Mucosa of rectum (tissue), 2 donors: ENCODE measurements at regions not wholly inside any gene's neighbourhood (a gene's known extent, or its start where the extent isn't known, plus 50 kb on each side); places are given as distances from the start of the nearest gene placed in this dataset.

Experiments
- H3K27ac ChIP-seq, 2 donors: one replicate each; pipeline ENCODE4 v1.7.0; 2013; ENCODE audit warnings: inconsistent platforms in 2 of 2, low read depth in 2 of 2, low read length in 2 of 2
- H3K27me3 ChIP-seq, 2 donors: one replicate each; pipeline ENCODE4 v1.7.0; 2013; ENCODE audit warnings: low read length in 2 of 2; ENCODE audit not compliant: control insufficient read depth in 2 of 2, insufficient read depth in 2 of 2
- H3K36me3 ChIP-seq, 2 donors: one replicate each; pipeline ENCODE4 v1.7.0; 2013; ENCODE audit warnings: low read length in 2 of 2; ENCODE audit not compliant: control insufficient read depth in 2 of 2, insufficient read depth in 2 of 2
- H3K4me1 ChIP-seq, 2 donors: one replicate each; pipeline ENCODE4 v1.7.0; 2013; ENCODE audit warnings: low read length in 2 of 2, mild to moderate bottlenecking in 1 of 2; ENCODE audit not compliant: control insufficient read depth in 2 of 2, insufficient read depth in 2 of 2
- H3K4me3 ChIP-seq, 2 donors: one replicate each; pipeline ENCODE4 v1.7.0; 2013; ENCODE audit warnings: low read length in 2 of 2
- H3K9ac ChIP-seq, 2 donors: one replicate each; pipeline ENCODE4 v1.7.0; 2013; ENCODE audit warnings: low read length in 2 of 2, low read depth in 1 of 2, mild to moderate bottlenecking in 1 of 2
- H3K9me3 ChIP-seq, 2 donors: one replicate each; pipeline ENCODE4 v1.7.0; 2013; ENCODE audit warnings: low read length in 2 of 2; ENCODE audit not compliant: control insufficient read depth in 2 of 2
- donor health status: healthy.
- donor health status: Normal muscosa, but diverticular disease.

DNA sequence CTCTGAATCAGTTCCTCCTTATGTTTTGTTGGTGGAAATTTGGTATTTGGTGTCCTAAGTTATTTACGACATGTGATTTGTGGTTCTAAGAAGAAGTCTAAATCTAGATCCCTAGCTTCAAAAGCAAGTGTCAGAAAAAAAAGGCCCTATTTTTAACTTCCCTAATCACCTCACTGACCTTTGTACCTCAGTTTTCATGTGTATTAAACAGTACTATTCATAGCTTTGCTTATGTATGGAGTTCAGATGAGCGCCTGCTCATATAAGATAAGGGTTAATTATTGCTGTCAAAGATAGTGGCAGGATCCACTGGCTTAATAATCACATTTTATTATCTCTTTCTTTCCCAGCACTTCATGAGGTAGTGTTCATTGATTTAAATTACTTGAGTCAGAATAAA lies 318.2 kb downstream of the PARP8 start:
- Histone ChIP-seq H3K27me3 (no peaks in the 10 kb centered on the region), H3K4me1 (no peaks in the 10 kb centered on the region), H3K9me3 (no peaks in the 10 kb centered on the region), H3K9ac (no peak overlapping the region), H3K36me3 (no peaks in the 10 kb centered on the region), H3K4me3 (no peak overlapping the region), H3K27ac (no peak overlapping the region)

DNA sequence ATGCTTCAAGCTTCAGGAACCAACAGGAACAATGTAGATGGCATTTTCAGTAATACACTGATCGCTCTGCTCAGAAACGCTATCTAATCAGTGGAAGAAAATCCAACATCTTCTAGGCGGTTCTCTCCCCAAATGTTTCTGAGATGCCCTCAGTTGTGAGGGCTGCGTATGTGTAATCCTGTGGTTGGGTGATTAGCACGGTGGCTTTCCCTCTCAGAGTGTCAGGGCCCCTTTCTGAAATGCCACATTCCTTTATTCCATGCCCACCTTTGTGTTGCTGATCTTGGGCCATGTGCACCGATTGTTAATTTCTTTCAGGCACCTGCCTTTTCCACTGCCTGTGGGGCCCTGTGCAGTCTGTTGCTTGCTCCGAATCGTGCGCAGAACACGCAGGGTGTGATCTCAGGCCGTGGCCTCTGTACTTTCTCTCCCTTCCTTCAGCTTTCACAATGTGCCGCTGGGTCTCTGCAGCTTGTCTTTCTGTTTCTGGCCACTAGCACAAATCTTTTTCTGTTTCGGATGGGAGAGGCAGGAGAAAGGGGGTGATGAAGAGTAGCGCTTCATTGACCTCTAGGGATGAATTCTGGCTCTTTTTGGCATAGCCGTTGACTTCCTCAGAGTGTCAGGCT lies 324.0 kb downstream of the PARP8 start:
- Histone ChIP-seq H3K9ac (no peak overlapping the region), H3K9me3 (no peaks in the 10 kb centered on the region), H3K36me3 (no peaks in the 10 kb centered on the region), H3K27ac (no peak overlapping the region), H3K4me1 (no peaks in the 10 kb centered on the region), H3K27me3 (no peaks in the 10 kb centered on the region), H3K4me3 (no peak overlapping the region)

DNA sequence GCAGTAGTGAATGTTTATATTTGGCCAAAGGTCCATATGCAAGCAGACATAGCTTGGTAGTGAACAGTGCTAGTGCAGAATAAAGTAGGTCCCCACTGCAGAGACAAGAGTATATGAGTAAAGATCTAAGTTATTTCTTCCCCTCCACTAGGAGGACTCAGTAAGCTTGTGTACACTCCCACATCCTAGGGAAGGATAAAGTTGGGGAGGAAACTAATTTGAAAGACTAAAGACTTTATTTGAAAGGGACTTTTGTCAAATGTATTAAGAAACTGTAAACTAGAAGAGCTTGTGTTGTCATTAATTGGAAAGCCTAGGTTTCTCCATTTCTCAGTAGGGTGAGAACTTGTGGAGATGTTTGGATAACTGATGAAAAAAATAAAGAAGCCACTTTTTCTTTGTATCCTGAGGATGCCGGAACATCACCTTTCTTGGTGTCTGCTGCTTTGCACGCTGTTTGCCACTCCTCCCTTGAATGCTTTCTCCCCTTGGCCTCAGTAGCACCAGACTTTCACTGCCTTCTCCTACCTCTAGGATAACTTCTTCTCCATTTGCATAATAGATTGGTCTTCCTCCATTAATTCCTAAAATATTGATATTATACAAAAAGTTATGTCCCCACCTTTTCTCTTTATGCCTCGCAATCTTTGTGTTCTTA lies 329.0 kb downstream of the PARP8 start:
- Histone ChIP-seq H3K9me3 (no peaks in the 10 kb centered on the region), H3K27ac (no peak overlapping the region), H3K27me3 (no peaks in the 10 kb centered on the region), H3K4me1 (no peaks in the 10 kb centered on the region), H3K36me3 (no peaks in the 10 kb centered on the region), H3K9ac (no peak overlapping the region), H3K4me3 (no peak overlapping the region)

DNA sequence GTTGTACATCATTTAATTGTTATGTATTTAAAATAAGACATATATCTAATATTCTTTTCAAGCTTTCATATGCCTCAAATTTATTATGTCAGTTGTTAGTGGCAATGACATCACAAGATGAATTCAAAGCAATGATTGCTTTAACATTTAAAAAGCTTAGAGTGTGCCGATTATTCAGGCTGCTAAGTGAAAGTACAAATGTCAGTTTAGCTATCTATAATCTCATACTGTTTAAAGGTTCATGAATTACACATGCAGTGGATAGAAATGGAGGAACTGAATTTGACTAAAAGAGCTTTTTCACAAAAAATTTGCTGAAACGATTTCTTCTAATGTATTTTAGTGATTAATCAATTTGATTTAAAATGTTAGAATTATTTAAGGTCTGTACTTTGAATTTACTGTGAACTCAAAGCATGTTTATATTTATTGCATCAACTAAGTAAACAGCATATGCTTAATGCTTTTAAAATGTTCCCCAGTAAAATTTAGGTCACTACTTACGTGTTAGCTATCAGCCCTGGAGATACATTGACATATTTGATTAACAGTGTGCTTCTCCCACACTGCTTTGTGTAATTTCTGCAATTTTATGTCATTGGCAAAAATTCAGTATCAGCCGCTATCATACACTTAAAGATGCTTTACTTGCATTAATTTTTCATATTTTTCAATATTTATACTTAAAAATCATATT lies 334.9 kb downstream of the PARP8 start:
- no peak overlapping the region for H3K4me3 ChIP-seq
- H3K9ac ChIP-seq = no peak overlapping the region
- no peaks in the 10 kb centered on the region for H3K36me3 ChIP-seq
- H3K27me3 ChIP-seq = no peaks in the 10 kb centered on the region
- H3K9me3 ChIP-seq = no peaks in the 10 kb centered on the region
- H3K4me1 ChIP-seq = no peaks in the 10 kb centered on the region
- no peak overlapping the region for H3K27ac ChIP-seq

DNA sequence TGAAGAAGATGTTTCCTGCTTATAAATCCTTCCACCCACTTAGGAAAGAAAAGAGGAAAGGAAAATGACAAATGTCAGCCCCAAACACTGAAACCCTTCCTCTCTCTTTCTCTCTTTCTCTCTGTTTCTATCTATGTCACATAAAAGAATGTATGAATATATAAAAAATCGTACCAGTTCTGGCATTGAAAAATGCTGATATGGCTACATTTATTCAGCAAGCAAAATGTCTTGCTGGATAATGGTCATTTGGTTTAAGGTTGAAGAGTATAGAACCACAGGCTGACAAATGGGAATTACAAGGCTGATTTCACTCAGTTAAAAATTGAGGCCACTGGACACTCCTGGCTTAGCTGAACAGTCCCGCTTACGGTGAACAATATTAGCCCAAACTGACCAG lies 335.9 kb downstream of the PARP8 start:
- H3K9me3 ChIP-seq = no peaks in the 10 kb centered on the region
- no peaks in the 10 kb centered on the region for H3K4me1 ChIP-seq
- H3K9ac ChIP-seq = no peak overlapping the region
- no peaks in the 10 kb centered on the region for H3K36me3 ChIP-seq
- H3K27me3 ChIP-seq = no peaks in the 10 kb centered on the region
- no peak overlapping the region for H3K4me3 ChIP-seq
- H3K27ac ChIP-seq = no peak overlapping the region

DNA sequence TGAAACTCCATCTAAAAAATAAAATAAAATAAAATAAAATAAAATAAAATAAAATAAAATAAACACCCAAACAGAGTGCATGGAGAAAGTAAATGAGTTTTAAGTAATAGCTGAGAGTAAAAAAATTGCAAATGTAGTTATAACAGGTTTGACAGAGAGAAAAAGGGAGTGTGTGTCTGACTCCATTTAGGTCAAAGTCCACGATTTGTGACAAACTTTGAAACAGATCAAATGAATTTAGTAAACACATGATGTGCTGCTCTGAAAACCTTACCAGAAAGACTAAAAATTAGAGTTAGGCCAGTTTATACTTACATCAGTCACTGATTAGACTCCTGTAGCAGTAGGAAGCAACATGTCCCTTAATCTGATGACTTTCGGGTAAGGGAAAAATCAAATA lies 346.6 kb downstream of the PARP8 start:
- Histone ChIP-seq H3K9ac (no peak overlapping the region), H3K9me3 (no peaks in the 10 kb centered on the region), H3K4me1 (no peaks in the 10 kb centered on the region), H3K36me3 (no peaks in the 10 kb centered on the region), H3K4me3 (no peak overlapping the region), H3K27ac (no peak overlapping the region), H3K27me3 (no peaks in the 10 kb centered on the region)

DNA sequence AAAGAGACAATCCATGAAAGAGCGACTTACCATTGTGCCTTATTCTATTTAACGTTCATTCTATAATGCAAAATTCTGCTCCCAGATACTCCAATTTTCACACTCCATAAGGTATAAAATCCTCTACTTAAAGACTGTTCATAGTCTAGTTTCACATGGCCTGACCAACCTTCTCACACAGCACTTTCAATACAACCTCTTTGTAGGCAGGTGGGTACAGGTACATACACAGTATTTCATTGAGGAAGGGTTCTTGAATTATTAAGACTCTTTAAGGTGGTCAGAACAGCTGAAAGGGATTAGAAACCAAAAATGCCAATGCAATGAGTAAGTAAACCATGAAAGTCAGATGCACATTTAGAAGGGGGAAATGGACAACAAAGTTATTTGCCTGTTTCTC lies 352.0 kb downstream of the PARP8 start:
- no peak overlapping the region for H3K9ac ChIP-seq
- no peaks in the 10 kb centered on the region for H3K36me3 ChIP-seq
- H3K9me3 ChIP-seq = no peaks in the 10 kb centered on the region
- no peaks in the 10 kb centered on the region for H3K4me1 ChIP-seq
- no peak overlapping the region for H3K4me3 ChIP-seq
- no peaks in the 10 kb centered on the region for H3K27me3 ChIP-seq
- no peak overlapping the region for H3K27ac ChIP-seq

DNA sequence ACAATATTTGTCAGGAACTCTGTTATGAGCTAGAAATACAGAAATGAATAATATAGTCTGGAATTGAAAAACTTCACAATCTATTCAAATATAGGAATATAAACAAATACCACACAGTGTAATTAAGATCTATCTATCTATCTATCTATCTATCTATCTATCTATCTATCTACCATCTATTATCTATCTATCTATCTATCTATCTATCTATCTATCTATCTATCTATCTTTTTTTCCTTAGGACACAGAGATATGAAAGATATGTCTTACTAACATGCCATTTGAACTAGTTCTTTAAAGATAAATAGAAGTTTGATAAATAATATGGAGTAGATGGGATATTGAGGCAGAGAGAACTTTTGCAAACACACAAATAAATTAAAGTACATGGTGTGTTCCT lies 357.8 kb downstream of the PARP8 start:
- Histone ChIP-seq H3K36me3 (no peaks in the 10 kb centered on the region), H3K9ac (no peak overlapping the region), H3K27me3 (no peaks in the 10 kb centered on the region), H3K4me1 (no peaks in the 10 kb centered on the region), H3K4me3 (no peak overlapping the region), H3K27ac (no peak overlapping the region), H3K9me3 (no peaks in the 10 kb centered on the region)

DNA sequence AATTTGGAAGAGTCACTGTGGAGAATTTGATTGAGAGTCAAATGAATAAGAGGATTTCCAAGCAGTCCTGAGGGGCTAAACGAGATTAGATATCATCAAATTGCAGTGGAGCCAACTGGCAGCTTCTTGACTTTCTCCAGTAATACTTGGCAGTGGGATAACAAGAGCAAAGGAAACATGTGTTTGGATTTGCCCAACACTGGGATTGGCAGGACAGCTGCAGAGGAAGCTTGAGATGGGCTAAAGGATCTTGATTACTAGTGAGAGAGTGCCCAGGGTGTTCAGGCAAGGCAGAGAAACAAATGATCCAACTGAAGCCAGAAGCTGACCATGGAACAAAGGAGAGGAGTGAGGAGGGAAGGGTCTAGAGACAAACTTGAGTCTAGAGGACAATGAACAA lies 356.0 kb upstream of the ISL1 start:
- Histone ChIP-seq H3K9ac (no peak overlapping the region), H3K9me3 (no peaks in the 10 kb centered on the region), H3K27me3 (no peaks in the 10 kb centered on the region), H3K27ac (no peak overlapping the region), H3K36me3 (no peaks in the 10 kb centered on the region), H3K4me1 (no peaks in the 10 kb centered on the region), H3K4me3 (no peak overlapping the region)

DNA sequence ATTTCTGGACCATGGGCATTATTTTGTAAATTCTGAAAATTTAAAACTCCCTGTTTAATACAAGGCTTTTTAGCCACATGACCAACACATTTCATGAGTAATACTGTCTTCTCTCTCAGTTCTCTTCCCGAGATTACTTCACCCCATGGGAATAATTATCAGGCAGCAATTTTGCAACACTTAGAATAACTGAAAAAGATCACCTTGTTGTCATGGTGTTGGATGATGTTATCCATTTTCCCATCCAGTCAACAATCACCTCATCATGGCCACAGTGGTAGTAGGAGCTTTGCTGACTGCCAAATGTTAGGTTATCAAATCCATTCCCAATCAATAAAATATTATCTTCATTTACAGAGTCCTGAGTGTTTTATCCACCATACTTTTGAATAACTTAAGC lies 354.9 kb upstream of the ISL1 start:
- Histone ChIP-seq H3K9me3 (no peaks in the 10 kb centered on the region), H3K36me3 (no peaks in the 10 kb centered on the region), H3K27me3 (no peaks in the 10 kb centered on the region), H3K27ac (no peak overlapping the region), H3K4me3 (no peak overlapping the region), H3K9ac (no peak overlapping the region), H3K4me1 (no peaks in the 10 kb centered on the region)
